ENCODE measurements at regions not wholly inside any gene's neighbourhood (a gene's known extent, or its start where the extent isn't known, plus 50 kb on each side); places are given as distances from the start of the nearest gene placed in this dataset.

DNA sequence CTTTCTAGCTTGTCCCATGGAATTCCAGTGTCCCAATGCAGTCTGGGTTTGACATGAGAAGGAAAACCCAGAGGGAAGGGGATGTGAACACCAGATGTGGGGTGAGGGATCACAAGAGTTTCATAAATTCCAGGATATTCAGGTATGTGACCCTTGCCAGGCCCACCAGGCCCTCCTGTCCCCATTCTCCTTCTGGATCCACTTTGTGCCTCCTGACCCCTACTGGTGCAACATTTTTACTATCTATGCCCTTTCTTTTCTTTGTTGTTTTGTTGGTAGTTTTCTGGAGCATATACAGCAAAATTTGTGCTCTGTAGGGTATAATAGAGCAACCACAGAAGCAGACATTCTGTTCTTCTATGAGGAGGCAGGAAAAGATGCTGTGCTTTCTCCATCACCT, 597.0 kb upstream of the GRAMD2B start:
- DNase-seq (ENCODE audit: low spot score) (no peak), ATAC-seq (no peak), FAIRE-seq (no peak)
- no peak overlapping the region for H3K27ac ChIP-seq (ENCODE audit: extremely low read length, insufficient read depth, low read length)
- no peaks in the 10 kb centered on the region for H4K20me1 ChIP-seq (ENCODE audit: insufficient read depth, low read length)
- TF ChIP-seq, protein P1, sequence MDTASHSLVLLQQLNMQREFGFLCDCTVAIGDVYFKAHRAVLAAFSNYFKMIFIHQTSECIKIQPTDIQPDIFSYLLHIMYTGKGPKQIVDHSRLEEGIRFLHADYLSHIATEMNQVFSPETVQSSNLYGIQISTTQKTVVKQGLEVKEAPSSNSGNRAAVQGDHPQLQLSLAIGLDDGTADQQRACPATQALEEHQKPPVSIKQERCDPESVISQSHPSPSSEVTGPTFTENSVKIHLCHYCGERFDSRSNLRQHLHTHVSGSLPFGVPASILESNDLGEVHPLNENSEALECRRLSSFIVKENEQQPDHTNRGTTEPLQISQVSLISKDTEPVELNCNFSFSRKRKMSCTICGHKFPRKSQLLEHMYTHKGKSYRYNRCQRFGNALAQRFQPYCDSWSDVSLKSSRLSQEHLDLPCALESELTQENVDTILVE (CRISPR knock-in tag; IDR thresholded peaks at IDR 0.05) = no peak
- TF ChIP-seq ZSCAN25 (CRISPR knock-in tag; IDR thresholded peaks at IDR 0.05) (no peak), HNRNPLL (IDR thresholded peaks at IDR 0.05; ENCODE audit: low read depth, low read length, poor library complexity, severe bottlenecking) (no peak), ZFP36 (IDR thresholded peaks at IDR 0.05; ENCODE audit: borderline replicate concordance, low read depth, low read length, partially characterized antibody) (no peak), ZNF383 (CRISPR knock-in tag; IDR thresholded peaks at IDR 0.05; ENCODE audit: borderline replicate concordance) (no peak), ZNF776 (CRISPR knock-in tag; IDR thresholded peaks at IDR 0.05) (no peak), PAX8 (CRISPR knock-in tag; IDR thresholded peaks at IDR 0.05; ENCODE audit: borderline replicate concordance) (no peak), SP5 (CRISPR knock-in tag; IDR thresholded peaks at IDR 0.05; ENCODE audit: borderline replicate concordance, low read depth) (no peak), ZNF441 (CRISPR knock-in tag; IDR thresholded peaks at IDR 0.05; ENCODE audit: borderline replicate concordance) (no peak), KAT2B (IDR thresholded peaks at IDR 0.05; ENCODE audit: borderline replicate concordance, low read depth, low read length) (no peak), DNMT3B (CRISPR knock-in tag; conservative IDR thresholded peaks at IDR 0.05) (no peak), SRSF4 (IDR thresholded peaks at IDR 0.05; ENCODE audit: low read depth, low read length, poor library complexity, severe bottlenecking) (no peak)
- TF ChIP-seq, protein P2, sequence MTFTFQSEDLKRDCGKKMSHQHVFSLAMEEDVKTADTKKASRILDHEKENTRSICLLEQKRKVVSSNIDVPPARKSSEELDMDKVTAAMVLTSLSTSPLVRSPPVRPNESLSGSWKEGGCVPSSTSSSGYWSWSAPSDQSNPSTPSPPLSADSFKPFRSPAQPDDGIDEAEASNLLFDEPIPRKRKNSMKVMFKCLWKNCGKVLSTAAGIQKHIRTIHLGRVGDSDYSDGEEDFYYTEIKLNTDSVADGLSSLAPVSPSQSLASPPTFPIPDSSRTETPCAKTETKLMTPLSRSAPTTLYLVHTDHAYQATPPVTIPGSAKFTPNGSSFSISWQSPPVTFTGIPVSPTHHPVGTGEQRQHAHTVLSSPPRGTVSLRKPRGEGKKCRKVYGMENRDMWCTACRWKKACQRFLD (CRISPR knock-in tag; IDR thresholded peaks at IDR 0.05; ENCODE audit: borderline replicate concordance) = no peak
- TF ChIP-seq, protein P3, sequence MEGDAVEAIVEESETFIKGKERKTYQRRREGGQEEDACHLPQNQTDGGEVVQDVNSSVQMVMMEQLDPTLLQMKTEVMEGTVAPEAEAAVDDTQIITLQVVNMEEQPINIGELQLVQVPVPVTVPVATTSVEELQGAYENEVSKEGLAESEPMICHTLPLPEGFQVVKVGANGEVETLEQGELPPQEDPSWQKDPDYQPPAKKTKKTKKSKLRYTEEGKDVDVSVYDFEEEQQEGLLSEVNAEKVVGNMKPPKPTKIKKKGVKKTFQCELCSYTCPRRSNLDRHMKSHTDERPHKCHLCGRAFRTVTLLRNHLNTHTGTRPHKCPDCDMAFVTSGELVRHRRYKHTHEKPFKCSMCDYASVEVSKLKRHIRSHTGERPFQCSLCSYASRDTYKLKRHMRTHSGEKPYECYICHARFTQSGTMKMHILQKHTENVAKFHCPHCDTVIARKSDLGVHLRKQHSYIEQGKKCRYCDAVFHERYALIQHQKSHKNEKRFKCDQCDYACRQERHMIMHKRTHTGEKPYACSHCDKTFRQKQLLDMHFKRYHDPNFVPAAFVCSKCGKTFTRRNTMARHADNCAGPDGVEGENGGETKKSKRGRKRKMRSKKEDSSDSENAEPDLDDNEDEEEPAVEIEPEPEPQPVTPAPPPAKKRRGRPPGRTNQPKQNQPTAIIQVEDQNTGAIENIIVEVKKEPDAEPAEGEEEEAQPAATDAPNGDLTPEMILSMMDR (CRISPR knock-in tag; IDR thresholded peaks at IDR 0.05) = no peak
- TF ChIP-seq, protein P4, sequence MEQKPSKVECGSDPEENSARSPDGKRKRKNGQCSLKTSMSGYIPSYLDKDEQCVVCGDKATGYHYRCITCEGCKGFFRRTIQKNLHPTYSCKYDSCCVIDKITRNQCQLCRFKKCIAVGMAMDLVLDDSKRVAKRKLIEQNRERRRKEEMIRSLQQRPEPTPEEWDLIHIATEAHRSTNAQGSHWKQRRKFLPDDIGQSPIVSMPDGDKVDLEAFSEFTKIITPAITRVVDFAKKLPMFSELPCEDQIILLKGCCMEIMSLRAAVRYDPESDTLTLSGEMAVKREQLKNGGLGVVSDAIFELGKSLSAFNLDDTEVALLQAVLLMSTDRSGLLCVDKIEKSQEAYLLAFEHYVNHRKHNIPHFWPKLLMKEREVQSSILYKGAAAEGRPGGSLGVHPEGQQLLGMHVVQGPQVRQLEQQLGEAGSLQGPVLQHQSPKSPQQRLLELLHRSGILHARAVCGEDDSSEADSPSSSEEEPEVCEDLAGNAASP (CRISPR knock-in tag; IDR thresholded peaks at IDR 0.05; ENCODE audit: borderline replicate concordance) = no peak
- POLR2A ChIA-PET = no interaction called here
- no peaks in the 10 kb centered on the region for H3K4me1 ChIP-seq (ENCODE audit: insufficient read depth, low read length)
- H3K9me3 ChIP-seq (ENCODE audit: low read length) = peaks cover under 1% of the 10 kb centered on the region; the same call in 1 of the 2 replicates
- no peaks in the 10 kb centered on the region for H3K27me3 ChIP-seq (ENCODE audit: control insufficient read depth in 1 of 2, insufficient read depth in 2 of 2, low read length in 2 of 2)
- H3K9ac ChIP-seq (ENCODE audit: insufficient read depth, low read depth, low read length) = no peak overlapping the region
- no peaks in the 10 kb centered on the region for H3K36me3 ChIP-seq (replicated peaks in 1 of 2; ENCODE audit: control insufficient read depth in 1 of 2, insufficient read depth in 2 of 2, low read length in 2 of 2)
- intact Hi-C loops (cut with micrococcal nuclease; ENCODE audit: unreplicated experiment) (no loop called here), in situ Hi-C loops (cut with HindIII; ENCODE audit: extremely low pct_ligation_motif_present, low pct_unique_long_range_greater_than_20kb) (no loop called here)
- CTCF ChIA-PET (ENCODE audit: low intra/inter-chr PET ratio, low total read pairs) = no interaction called here
- no peak overlapping the region for H3K4me3 ChIP-seq (replicated peaks in 1 of 3; ENCODE audit: insufficient read depth in 1 of 3, low read depth in 2 of 3, low read length in 3 of 3)
- no peak overlapping the region for H3K4me2 ChIP-seq (ENCODE audit: low read depth, low read length)
- BruUV-seq (replicated peaks) = no TSS peak
- H2AFZ ChIP-seq (ENCODE audit: low read length) = no peak overlapping the region
- no peaks in the 10 kb centered on the region for H3K79me2 ChIP-seq (ENCODE audit: insufficient read depth, low read length)

All from HepG2 (cell line).